IPS-NIHi7 (cell line): ENCODE measurements at regions not wholly inside any gene's neighbourhood (a gene's known extent, or its start where the extent isn't known, plus 50 kb on each side); places are given as distances from the start of the nearest gene placed in this dataset.
A peak's percentile ranks its signal among the peaks of the same experiment; 100 is the strongest.
"Not testable (repeated sequence)": the region's sequence is repeated elsewhere in the genome, so short reads cannot be mapped to it uniquely, and the experiment has no call there.

Source experiments
- DNase-seq: peaks from one replicate; pipeline ENCODE4 v3.0.0; 2012; ENCODE audit warnings: mixed read lengths; ENCODE audit errors: extremely low spot score

DNA sequence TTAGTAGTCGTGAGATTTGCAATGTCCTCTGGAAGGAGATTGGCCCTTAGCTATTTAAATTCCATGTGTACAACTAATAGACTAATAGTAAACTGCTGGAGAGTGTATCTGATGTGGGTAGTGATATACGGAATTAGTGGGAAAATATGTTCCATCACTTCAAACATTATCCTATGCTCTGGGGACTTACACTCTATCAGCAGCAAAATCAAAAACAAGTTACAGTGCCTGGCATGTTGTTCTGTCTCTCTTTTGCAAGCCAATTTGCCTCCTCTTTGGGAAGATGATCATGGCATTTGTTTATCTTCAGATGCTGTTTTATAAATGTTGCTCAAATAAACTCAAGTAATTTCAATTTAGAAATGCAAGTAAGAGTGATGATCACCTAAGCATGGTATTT is 311.9 kb upstream of the ACO1 start:
- no peak for DNase-seq

DNA sequence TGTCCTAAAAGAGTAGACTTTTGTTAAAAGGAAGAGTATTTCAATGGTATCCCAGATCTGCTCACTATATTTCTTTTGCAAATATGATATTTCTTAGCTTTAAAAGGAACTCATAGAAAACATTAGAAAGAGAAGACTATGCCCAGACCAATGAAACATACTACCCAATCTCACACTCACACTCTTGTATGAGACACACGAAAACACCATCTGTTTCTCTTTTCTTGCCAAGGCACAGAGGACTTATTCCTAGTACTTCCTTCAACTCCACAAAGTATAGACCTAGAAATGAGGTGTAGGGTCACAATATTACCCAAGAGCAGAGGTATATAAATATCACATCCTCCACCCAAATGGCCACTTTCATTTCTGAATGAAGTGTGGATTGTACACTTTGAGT is 292.4 kb upstream of the ACO1 start:
- no peak for DNase-seq

DNA sequence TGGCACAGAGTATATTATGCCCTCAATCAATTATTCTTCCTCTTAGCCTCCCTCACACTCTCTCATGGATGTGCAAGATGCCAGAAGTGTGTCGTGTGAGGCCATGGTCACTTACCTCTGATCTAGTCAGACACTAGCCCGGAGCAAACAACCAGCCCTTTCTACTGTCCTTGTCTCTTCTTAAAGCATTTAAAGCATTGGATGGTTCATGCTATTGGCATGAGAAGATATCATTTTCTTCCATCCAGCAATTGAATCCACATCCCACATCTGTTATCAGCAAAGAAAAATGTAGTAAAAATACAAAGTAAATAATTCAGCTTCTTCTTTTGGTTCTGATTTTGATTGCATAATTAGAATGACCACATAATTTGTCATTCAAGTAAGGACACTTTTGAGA is 267.2 kb upstream of the ACO1 start:
- DNase-seq: no peak

DNA sequence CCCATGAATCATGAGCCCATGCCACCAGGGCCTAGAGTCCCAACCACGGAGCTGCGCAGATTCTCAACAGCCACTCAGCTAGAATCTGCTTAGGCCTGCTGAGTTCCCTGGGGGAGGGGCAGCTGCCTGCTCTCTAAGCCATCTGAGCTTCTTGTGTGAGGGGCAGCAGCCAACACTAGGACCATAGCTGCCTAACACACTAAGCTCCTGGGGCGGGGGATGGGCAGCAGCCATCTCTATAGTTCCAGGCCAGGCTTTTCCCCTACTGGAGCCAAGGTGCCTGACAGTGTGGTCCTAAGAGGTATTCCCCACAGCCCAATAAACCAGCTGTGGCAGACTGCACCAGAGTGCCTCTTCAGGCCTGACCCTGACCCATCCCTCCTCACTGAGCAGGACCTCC is 255.9 kb upstream of the ACO1 start:
- DNase-seq: peak; percentile 13

DNA sequence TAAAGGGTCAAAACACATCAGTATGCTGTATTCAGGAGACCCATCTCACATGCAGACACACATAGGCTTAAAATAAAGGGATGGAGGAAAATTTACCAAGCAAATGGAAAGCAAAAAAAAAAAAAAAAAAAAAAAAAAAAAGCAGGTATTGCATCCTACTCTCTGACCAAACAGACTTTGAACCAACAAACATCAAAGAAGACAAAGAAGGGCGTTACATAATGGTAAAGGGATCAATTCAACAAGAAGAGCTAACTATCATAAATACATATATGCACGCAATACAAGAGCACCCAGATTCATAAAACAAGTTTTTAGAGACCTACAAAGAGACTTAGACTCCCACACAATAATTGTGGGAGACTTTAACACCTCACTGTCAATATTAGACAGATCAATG is 253.7 kb upstream of the ACO1 start:
- DNase-seq: not testable (repeated sequence)

DNA sequence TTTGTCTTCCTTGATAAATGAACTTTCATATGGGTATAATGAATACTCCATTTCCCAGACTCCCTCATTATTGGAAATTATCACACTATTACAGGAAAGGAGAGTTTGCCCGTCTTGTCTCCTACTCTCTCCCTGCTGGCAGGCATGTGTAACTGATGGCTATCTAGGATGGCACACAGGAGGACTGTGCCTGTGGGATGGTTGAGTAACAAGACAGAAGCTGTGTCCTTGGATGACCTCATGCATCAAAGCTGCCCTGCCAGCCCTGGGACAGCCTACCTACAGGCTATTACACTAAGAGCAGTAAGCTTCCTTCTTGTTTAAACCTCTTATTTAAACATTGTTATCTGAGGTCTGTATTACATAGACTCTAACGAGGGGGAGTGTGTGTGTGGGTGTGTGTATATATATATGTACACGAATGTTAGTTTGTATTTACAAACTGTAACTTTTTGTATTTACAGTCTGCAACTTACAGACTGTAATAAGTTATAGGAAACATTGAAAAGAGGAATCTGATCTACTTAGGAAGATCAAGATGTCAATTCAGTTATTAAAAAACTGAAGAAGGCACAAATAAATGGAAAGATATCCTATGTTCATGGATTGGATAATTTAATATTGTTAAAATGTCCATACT is 247.6 kb upstream of the ACO1 start:
- DNase-seq: peak; percentile 35

DNA sequence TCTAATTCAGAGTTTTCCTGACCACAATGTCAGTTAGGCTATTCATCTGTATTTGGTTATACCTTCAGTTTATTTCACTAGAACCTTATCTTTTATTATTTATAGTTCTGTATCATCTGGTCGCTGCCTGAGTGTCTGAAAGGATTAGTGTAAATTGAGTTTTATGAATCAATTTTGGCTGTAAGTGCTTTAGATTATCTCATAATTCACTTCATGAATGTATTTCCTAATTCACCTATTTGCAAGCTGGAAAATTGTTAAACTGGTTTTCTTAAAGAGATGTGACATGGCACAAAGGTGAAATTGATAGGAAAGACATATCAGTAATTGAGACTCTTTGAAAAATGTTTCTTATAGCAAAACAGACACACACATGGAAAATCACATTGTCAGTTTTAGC is 242.4 kb upstream of the ACO1 start:
- DNase-seq: no peak

DNA sequence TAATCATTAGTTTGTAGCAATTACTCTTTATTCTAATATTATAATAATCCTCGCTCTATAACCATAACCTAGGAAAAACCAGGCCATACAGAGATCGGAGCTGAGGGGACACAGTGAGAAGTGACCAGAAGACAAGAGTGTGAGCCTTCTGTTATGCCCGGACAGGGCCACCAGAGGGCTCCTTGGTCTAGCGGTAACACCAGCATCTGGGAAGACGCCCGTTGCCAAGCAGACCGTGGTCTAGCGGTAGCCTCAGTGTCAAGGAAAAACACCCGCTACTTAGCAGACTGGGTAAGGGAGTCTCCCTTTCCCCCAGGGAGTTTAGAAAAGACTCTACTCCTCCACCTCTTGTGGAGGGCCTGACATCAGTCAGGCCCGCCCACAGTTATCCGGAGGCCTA is 235.9 kb upstream of the ACO1 start:
- not testable (repeated sequence) for DNase-seq

DNA sequence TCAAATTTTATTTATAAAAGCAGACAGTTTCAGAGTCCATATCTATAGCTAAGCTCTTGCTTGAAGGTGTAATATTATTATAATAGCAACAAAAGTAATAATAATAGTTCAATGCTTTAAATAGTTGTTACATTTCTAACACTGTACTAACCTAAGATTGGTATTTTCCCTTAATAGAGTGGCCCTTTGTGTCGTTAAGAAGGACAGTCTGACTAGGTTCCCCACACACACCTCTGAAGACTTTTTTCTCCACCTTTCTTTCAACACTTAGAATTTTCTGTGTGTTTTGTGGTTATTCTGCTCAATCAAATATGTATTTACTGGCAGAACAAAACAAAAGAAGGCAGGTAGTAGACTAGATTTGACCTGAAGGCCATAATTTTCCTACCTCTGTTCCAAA is 223.2 kb upstream of the ACO1 start:
- no peak for DNase-seq

DNA sequence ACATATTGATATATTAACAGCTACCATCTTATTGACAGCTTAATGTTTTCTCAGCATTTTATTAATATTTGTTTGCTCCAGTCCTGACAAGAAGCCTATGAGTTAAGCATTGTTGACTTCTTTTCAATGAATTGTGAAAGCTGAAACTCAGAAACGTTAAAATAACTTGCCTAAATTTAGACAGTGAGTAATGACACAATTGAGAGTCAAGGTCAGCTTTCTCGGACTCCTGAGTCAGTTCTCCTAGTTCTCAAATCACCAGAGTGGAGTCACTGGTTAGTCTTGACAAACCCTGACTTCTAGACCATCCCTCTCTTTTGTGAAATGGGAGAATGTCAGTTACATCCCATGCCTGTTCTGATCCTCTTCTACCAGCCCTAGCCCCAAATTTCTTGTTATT is 222.7 kb upstream of the ACO1 start:
- DNase-seq: no peak

DNA sequence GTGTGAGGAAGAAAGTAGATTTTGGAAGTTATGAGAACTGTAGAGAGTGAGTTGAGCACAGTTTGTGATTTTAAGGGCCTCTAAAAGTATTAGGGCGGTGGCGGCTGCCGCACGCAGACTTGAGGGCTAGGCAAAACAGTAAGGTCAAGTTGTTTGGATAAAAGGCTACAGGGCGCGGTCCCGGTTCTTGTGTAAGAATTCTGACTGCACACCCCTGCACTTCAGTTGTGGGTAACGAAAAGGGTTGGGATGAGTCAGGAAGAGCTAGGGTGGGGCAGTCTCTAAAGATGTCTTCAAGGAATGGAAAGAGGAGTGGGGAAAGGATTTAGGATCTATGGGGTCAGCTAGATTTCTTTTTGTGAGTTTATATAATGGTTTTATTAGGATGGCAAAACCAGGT is 218.1 kb upstream of the ACO1 start:
- not testable (repeated sequence) for DNase-seq

DNA sequence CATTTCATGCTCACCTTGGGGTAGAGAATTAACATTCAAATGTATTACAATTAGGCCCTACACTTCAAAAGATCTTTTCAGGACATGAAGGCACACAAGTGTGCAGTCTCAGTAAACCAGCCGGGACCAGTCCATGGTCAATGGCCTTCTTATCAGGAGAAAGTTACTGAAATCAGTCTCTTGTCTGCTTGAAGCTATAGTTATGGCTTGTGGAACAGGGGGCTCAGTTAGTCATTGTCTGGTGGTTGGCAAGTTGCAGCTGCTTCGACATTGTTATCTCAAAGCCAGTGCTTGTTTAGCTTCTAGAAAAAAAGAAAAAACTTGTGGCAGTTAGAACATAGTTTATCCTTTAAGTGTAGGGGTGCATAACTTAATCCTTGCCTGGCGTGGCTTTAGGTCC is 213.1 kb upstream of the ACO1 start:
- no peak for DNase-seq

DNA sequence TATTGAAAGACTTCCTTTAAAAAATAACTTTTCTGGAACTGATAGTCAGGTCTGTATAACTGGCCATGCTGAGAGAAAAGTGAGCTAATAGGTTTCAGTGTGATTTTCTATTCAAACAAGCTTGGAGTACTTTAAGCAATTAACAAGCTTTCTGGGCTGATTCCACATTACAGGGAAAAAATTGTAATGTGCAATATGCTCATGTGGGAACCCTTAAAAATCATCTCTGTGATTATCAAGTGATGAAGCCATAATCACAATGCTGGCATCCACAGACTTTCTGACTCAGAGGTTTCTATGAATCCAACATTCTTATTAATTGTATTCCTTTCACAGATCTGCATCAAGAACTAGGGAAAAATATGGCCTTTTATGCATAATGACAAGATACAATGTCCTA is 212.2 kb upstream of the ACO1 start:
- DNase-seq: no peak

DNA sequence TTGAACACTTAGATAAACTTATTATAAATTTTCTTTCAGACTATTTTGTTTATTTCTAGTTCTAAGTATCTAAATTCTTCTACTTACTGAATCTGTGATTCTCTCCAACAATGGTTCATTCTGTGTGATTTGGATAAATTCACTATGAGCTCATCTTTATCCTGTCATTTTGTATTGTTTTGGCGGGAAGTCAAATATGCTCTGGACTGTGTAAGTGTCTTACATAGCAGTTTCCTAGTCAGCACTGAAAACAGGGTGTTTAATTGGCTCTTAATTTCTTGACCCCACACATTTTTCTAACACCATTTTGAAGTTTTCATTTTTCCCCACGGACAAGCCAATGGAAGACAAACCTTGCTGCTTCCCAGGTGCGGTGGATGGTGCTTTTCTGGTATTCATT is 207.0 kb upstream of the ACO1 start:
- DNase-seq: no peak

DNA sequence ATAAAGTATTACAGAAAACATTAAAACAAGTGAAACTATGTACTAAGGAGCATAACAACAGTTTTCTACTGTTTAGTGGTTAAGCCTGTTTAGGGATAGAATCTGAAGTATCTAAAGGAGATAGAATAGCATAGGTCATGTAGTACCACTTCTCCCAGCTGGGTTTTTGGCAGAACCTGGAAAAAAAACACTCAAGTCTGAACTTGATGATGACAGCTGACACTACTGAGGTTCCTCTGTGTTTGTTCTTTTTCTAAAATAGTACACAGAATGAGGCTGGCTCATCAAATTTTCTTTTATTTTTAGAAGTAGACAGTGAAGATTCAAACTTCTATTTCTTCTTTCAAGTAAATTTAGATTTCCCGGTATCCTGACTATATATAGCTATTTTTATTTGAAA is 203.8 kb upstream of the ACO1 start:
- no peak for DNase-seq

DNA sequence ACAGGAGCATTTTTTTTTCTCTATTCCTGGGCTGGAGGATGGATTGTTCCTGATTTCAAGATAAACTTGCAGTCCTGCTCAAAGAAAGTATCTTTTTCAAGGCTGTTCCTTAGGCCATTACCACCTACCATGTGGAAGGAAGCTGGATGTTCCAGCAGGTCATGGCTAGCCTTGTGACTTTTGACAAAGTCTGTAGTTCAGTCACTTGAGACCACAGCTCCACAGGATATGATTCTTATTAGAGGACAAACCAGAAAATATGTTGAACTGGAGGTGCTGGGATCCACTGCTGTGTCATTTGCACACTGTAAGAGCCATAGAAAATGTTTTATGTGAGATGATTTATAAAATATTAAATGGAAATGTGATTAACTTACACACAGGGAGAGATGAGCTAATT is 184.2 kb upstream of the ACO1 start:
- DNase-seq: no peak

DNA sequence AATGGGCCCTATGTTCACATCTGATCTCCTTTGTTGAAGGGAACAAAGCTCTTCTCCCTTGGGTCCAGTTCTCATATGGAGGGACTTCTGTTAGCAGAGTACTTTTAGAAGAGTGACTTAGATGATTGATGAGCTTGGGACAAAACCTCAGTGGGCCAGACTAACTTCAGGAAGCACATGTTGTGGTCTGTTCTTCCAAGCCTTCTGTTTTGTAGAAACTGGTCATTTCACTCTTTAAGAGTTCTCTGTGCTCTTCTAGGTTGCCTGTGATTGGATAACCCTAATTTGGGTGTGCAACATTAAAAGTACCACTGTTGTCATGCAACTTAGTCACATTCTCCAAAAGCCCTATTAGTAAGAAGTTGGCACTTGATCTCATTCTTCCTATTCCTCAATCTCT is 183.5 kb upstream of the ACO1 start:
- DNase-seq: no peak

DNA sequence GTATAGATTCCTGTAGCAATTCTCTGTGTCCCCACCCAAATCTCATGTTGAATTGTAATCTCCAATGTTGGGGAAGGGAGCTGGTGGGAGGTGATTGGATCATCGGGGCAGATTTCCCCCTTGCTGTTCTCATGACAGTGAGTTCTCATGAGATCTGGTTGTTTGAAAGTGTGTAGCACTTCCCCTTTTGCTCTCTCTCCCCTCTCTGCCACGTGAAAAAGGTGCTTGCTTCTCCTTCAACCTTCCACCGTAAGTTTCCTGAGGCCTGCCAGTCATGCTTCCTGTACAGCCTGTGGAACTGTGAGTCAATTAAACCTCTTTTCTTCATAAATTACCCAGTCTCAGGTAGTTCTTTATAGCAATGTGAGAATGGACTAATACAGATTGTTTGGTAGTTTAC is 175.3 kb upstream of the ACO1 start:
- DNase-seq: not testable (repeated sequence)

DNA sequence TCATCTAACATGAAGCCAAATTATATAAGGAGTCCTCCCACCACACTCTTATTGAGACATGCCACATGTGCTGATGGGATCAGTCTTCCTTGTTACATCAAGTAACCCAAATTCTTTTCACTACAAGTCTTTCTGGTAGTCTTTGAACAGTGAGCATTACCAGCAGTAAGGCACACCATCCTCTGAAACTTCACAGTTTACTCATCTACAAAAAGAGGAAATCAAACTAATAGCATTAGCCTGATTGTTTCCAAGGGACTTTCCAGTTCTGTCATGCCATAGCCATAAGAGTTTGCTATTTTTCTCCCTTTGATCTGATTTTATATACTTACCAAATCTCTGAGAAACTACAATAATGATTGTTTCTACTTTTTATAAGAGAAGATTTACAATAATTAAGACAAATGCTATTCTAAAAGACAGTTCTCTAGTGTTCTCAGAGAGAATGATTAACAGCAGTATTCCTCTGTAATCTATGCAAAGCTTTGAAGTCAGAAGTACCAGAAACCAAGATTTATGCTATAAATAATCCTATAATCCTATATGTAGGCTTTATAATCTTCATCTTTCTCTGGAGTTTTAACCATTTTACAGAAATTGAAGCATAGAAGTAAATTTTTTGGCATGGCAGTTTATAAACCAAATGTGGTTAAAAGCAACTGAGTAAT is 166.2 kb upstream of the ACO1 start:
- no peak for DNase-seq

DNA sequence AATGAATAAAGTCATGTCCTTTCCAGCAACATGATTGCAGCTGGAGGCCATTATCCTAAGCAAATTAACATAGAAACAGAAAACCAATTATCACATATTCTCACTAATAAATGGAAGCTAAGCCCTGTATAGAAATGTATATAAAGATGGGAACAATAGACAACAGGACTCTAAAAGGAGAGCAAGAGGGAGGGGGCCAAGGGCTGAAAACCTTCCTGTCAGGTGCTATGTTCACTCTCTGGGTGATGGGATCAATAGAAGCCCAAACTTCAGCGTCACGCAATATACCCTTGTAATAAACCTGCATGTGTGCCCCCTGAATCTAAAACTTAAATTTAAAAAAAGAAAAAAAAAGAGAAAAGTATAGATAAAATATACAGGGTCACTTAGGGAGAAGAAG is 163.7 kb upstream of the ACO1 start:
- no peak for DNase-seq

DNA sequence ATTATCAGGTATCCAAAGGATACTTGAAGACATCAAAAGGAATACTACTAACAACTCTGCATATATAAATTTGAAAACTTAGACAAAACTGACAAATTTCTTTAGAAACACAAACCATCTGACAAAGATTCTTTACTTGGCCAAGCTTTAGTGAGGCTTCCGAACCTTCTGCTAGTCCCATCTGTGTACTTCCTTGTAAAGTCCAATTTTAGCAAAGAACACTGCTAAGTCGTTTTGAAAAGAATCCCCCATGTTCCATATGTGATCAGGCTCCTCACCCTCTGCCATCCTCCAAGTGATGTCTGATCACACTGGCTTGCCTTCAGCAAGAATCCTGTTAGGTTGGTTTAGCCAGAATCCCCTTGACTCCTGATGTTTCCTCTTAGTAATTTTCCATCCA is 150.0 kb upstream of the ACO1 start:
- DNase-seq: no peak

DNA sequence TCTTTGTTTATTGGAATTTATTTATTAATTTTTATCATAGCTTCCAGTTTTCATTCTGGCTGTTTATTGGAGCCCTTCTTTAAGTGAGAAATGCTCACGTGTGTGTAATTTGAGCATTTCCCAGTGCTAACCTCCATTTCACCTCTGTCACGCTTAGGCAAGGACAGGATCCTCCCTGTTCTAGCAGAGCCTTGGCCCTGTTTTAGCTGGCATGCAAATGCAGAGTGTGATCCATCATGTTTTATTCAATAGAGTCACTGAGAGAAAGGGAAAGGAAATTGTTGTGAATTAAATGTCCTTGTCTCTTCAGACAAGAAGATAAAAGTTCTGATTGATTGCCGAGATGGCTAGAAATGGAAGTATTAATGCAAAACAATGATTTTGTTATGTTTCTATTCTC is 137.3 kb upstream of the ACO1 start:
- no peak for DNase-seq

DNA sequence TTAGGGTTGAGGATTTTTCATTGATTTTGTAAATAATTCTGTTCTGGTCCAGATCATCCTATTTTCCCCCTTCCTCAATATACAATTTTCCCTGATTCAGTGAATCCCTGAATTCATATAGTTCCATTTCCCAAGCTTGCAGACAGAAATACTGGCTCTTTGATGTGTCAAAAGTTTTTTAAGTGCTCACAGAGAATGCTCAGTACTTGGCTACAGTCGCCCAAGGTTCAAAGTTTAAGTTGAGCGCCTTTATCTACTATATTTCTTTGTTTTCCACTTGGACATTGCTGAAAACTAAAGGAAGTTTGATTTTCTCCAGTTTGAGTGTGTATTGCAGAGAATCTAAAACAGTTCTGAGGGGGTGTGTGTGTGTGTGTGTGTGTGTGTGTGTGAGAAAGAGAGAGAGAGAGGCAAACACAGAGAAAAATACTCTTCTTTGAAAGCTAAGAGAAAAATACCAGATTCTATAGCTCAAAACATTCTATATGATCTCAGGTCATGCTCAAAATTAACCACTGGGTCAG is 136.2 kb upstream of the ACO1 start:
- no peak for DNase-seq

DNA sequence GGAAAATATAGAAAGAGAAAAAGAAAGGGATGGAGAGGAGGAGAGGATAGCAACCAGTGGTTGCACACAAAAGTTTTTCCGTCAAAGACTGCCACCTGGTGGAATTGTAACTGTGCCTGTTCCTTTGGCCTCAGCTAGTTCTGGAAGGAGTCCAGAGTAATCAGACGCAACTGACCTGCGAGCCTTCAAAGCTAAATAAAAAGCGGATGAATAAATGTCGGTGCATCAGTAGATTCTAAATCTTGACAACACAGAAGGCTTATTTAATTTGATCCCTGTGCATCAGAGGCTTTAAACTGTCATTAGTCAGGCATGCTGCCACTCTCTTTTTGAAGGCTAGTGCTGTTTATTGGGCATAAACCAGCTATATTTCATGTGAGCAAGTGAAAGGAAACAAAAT is 132.9 kb upstream of the ACO1 start:
- peak; percentile 60 for DNase-seq
